ENCODE measurements at regions not wholly inside any gene's neighbourhood (a gene's known extent, or its start where the extent isn't known, plus 50 kb on each side); places are given as distances from the start of the nearest gene placed in this dataset.

DNA sequence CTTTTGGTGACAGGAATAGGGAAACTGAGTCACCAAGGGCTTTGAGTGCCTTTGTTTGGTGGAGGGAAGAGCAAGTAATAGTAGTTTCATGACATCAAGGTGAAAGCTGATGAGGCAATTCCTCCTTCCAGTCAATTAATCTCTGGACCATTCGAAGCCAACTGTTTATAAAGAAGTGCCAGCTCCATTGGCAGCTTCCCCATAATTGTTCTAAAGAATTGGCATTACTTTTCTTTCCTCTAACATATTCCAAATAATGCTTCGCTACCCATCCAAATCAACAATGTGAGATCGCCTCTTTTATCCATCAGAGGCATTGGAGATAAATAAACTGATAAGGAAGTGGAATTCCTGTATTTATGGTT lies 132.4 kb downstream of the NPR3 start:
- no peak for TF ChIP-seq YY1 (IDR thresholded peaks at IDR 0.05; ENCODE audit: insufficient read depth, insufficient read length)
- no peak for TF ChIP-seq ZNF274 (IDR thresholded peaks at IDR 0.05; ENCODE audit: low read depth, low read length)
- TF ChIP-seq SUZ12 (IDR thresholded peaks at IDR 0.05; ENCODE audit: extremely low read depth, insufficient read depth, insufficient read length), result no peak
